ENCODE measurements at regions not wholly inside any gene's neighbourhood (a gene's known extent, or its start where the extent isn't known, plus 50 kb on each side); places are given as distances from the start of the nearest gene placed in this dataset.

DNA sequence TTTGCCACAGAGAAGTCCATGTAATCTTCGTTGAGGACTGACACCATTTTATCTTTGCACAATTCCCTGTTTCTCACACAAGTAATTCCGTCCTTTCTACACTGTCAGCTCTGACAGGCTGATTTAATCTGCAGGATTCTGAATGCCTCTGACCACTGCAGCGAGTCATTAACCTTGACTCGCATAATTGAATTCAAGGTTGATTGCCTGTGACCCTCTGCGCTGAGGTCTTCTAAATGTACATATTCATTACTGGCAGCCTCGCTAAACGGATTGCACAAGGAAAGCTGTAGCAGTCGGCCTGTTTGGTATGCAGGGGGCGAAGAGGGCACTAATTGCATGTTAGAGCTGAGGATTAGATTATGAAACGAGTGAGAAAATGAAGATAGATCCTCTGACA, 147.8 kb downstream of the SHOX2 start:
- H3K4me1 ChIP-seq = no peaks in the 10 kb centered on the region
- H3K27ac ChIP-seq (replicated peaks in 1 of 4) = no peak overlapping the region
- H3K9me3 ChIP-seq = no peaks in the 10 kb centered on the region
- no peak for DNase-seq (ENCODE audit: extremely low spot score)
- intact Hi-C loops (cut with DNase I) = no loop called here
- 52% methylated on average over 10 of the region's 10 CpGs for WGBS
- no peaks in the 10 kb centered on the region for H3K36me3 ChIP-seq
- TF ChIP-seq POLR2A (IDR thresholded peaks at IDR 0.05; ENCODE audit: low read depth) = no peak
- no peak for TF ChIP-seq POLR2AphosphoS5 (IDR thresholded peaks at IDR 0.05)
- TF ChIP-seq, protein P1, sequence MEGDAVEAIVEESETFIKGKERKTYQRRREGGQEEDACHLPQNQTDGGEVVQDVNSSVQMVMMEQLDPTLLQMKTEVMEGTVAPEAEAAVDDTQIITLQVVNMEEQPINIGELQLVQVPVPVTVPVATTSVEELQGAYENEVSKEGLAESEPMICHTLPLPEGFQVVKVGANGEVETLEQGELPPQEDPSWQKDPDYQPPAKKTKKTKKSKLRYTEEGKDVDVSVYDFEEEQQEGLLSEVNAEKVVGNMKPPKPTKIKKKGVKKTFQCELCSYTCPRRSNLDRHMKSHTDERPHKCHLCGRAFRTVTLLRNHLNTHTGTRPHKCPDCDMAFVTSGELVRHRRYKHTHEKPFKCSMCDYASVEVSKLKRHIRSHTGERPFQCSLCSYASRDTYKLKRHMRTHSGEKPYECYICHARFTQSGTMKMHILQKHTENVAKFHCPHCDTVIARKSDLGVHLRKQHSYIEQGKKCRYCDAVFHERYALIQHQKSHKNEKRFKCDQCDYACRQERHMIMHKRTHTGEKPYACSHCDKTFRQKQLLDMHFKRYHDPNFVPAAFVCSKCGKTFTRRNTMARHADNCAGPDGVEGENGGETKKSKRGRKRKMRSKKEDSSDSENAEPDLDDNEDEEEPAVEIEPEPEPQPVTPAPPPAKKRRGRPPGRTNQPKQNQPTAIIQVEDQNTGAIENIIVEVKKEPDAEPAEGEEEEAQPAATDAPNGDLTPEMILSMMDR (IDR thresholded peaks at IDR 0.05) = no peak
- TF ChIP-seq EP300 (IDR thresholded peaks at IDR 0.05) = no peak
- H3K4me3 ChIP-seq = no peak overlapping the region
- no peaks in the 10 kb centered on the region for H3K27me3 ChIP-seq

DNA sequence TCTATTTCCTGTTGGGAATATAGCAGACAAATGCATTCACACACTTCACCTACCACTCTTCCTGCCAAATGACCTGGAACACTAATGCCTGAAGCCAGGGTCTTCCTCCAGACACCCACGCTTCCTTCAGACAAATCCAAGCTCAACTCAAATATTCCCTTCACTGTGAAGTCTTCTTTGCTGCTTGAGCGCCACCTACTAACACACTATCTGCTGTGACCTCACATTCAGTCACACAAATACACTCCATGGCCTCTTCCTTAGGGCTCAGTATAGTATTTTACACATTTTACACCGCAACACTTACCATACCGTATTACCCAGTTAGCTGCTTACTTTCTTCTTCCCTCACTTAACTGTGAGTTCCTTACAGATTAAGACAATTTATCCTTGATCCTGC, 149.4 kb downstream of the SHOX2 start:
- intact Hi-C loops (cut with DNase I) = no loop called here
- Histone ChIP-seq H3K4me3 (no peak overlapping the region), H3K4me1 (no peaks in the 10 kb centered on the region), H3K36me3 (no peaks in the 10 kb centered on the region), H3K9me3 (no peaks in the 10 kb centered on the region), H3K27me3 (no peaks in the 10 kb centered on the region), H3K27ac (replicated peaks in 1 of 4) (no peak overlapping the region)
- no peak for TF ChIP-seq POLR2AphosphoS5 (IDR thresholded peaks at IDR 0.05)
- TF ChIP-seq, protein P1 (IDR thresholded peaks at IDR 0.05) = no peak
- no peak for TF ChIP-seq EP300 (IDR thresholded peaks at IDR 0.05)
- TF ChIP-seq POLR2A (IDR thresholded peaks at IDR 0.05; ENCODE audit: low read depth) = no peak
- WGBS = 84% methylated on average over 4 of the region's 4 CpGs
- no peak for DNase-seq (ENCODE audit: extremely low spot score)

DNA sequence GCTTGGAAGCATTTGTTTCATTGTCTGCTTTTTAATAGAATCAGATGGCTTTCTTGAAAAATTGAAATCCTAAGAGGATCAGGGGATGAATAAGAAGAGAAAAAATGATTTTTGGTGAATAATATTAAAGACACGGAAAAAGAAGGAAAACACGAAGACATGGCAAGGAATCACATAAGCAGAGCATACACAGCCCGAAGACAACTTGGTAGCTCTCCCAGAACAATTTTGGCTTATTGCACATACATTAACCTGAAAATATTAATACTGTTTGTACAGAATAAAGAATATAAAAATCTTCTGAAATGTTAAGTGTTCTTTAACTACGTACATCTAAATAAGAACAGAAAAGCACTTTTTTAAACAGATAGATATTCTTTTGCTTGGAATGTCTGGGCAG, 150.0 kb downstream of the SHOX2 start:
- Histone ChIP-seq H3K9me3 (no peaks in the 10 kb centered on the region), H3K27ac (replicated peaks in 1 of 4) (no peak overlapping the region), H3K27me3 (no peaks in the 10 kb centered on the region), H3K36me3 (no peaks in the 10 kb centered on the region), H3K4me3 (no peak overlapping the region), H3K4me1 (no peaks in the 10 kb centered on the region)
- WGBS = 88% methylated on average over 4 of the region's 4 CpGs
- intact Hi-C loops (cut with DNase I) = no loop called here
- DNase-seq (ENCODE audit: extremely low spot score) = no peak
- TF ChIP-seq POLR2AphosphoS5 (IDR thresholded peaks at IDR 0.05) = no peak
- TF ChIP-seq POLR2A (IDR thresholded peaks at IDR 0.05; ENCODE audit: low read depth) = no peak
- TF ChIP-seq, protein P1 (IDR thresholded peaks at IDR 0.05) = no peak
- no peak for TF ChIP-seq EP300 (IDR thresholded peaks at IDR 0.05)

DNA sequence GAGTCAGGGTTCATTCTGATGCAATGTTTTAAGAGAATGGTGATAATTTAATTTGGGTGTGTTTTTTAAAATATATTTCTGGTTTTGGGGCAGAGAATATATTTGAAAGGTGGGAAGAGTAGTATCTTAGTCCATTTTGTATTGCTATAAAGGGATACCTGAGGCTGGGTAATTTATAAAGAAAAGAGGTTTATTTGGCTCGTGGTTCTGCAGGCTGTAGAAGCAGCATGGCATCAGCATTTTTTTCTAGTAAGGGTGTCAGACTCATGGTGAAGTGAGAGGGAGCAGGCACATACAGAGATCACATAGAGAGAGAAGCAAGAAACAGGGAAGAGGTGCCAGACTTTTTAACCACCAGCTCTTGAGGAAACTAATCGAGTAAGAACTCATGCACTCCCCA, 152.7 kb downstream of the SHOX2 start:
- no peaks in the 10 kb centered on the region for H3K36me3 ChIP-seq
- no peak for TF ChIP-seq POLR2AphosphoS5 (IDR thresholded peaks at IDR 0.05)
- TF ChIP-seq EP300 (IDR thresholded peaks at IDR 0.05) = no peak
- no peak for TF ChIP-seq POLR2A (IDR thresholded peaks at IDR 0.05; ENCODE audit: low read depth)
- TF ChIP-seq, protein P1 (IDR thresholded peaks at IDR 0.05) = no peak
- 65% methylated on average over 2 of the region's 2 CpGs for WGBS
- no peaks in the 10 kb centered on the region for H3K27me3 ChIP-seq
- intact Hi-C loops (cut with DNase I) = no loop called here
- H3K4me1 ChIP-seq = no peaks in the 10 kb centered on the region
- H3K9me3 ChIP-seq = no peaks in the 10 kb centered on the region
- no peak for DNase-seq (ENCODE audit: extremely low spot score)
- no peak overlapping the region for H3K27ac ChIP-seq (replicated peaks in 1 of 4)
- no peak overlapping the region for H3K4me3 ChIP-seq

DNA sequence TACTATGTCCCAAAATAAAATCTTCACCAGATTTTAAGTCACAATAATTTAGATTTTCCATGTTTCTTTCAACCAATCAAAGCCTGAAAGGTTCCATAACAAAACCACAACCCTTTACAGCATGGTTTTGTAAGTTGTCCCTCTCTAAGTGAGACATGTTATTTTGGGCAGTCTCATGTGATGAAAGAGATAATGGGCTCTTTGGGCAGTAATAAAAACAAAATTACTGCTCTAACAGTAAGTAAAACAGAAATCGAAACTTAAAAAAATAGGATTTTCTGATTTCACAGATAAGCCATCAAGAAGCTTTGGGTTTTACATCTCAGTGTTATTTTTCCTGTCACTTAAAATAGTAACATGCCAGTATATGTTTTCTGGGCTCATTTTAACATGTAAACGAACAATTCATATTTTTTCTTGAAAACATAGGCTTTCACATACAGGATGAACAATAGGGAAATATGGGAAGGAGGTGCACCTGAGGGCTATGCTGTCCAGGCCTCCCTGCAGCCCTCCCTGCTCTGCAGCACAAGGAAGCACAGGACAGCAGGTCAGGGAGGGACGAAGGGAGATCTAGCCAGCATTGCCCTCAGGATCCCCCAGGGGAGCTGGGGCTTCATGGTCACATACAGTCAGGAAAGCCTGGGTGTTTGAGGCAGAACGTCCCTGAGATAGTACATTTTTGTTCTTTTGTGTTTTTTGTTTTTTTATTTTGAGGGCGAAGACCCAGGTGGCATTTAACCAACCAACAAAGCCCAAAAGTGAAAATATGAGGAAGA, 157.4 kb downstream of the SHOX2 start:
- 65% methylated on average over 5 of the region's 5 CpGs for WGBS
- intact Hi-C loops (cut with DNase I) = no loop called here

More for the DNA sequence above, 157.4 kb downstream of the SHOX2 start:
- Histone ChIP-seq H3K4me1 (no peaks in the 10 kb centered on the region), H3K27me3 (no peaks in the 10 kb centered on the region), H3K9me3 (no peaks in the 10 kb centered on the region), H3K27ac (replicated peaks in 1 of 4) (no peak overlapping the region), H3K4me3 (no peak overlapping the region), H3K36me3 (no peaks in the 10 kb centered on the region)
- no peak for TF ChIP-seq POLR2A (IDR thresholded peaks at IDR 0.05; ENCODE audit: low read depth)
- TF ChIP-seq POLR2AphosphoS5 (IDR thresholded peaks at IDR 0.05) = no peak
- TF ChIP-seq EP300 (IDR thresholded peaks at IDR 0.05) = no peak
- TF ChIP-seq, protein P1 (IDR thresholded peaks at IDR 0.05) = no peak
- no peak for DNase-seq (ENCODE audit: extremely low spot score)
